Endothelial cell of umbilical vein (primary cell): ENCODE measurements at regions not wholly inside any gene's neighbourhood (a gene's known extent, or its start where the extent isn't known, plus 50 kb on each side); places are given as distances from the start of the nearest gene placed in this dataset.

Source experiments
- BruUV-seq: library from RNA; stranded (reverse); fragments of 400-500 nt; replicated peaks from 2 replicates; lab custom pipeline; 2021; lab: Mats Ljungman, UMichigan
- CTCF ChIA-PET: fragments of 300-600, 350-600 bp; sonication (Branson Sonifier 250); formaldehyde crosslinking; loops from one replicate; lab custom pipeline; 2021; ENCODE audit warnings: antibody characterized with exemption, inconsistent platforms; lab: Charles Lee
- POLR2A ChIA-PET: fragments of 300-600, 350-600 bp; sonication (Branson Sonifier 250); formaldehyde crosslinking; loops from one replicate; lab custom pipeline; 2021; ENCODE audit warnings: antibody characterized with exemption, inconsistent platforms; lab: Charles Lee
- DNase-seq: peaks from one replicate; pipeline ENCODE4 v3.0.0-alpha.2; 2011; ENCODE audit warnings: low read depth, low spot score
- FAIRE-seq: peaks from 2 replicates; lab custom pipeline; 2011; peaks lifted over from hg19 to GRCh38; lab: Jason Lieb, UNC
- H2AFZ ChIP-seq: 2 replicates; pipeline ENCODE4 v1.6.0; 2012; ENCODE audit warnings: low read depth, low read length, control low read depth, inconsistent platforms
- H3K27ac ChIP-seq: 2 replicates; pipeline ENCODE4 v1.5.1; 2011; ENCODE audit warnings: low read depth, mild to moderate bottlenecking, control low read depth, low read length, moderate library complexity; ENCODE audit not compliant: insufficient read depth
- H3K27me3 ChIP-seq, 2 experiments: 2 replicates each; pipeline versions ENCODE4 v1.6.0 to v1.6.1; 2011; ENCODE audit warnings: low read length in 2 of 2, mixed read lengths in 1 of 2; ENCODE audit not compliant: control insufficient read depth in 2 of 2, insufficient read depth in 2 of 2
- H3K36me3 ChIP-seq, 2 experiments: 2 replicates in 1 of 2; 3 replicates in 1 of 2; pipeline ENCODE4 v1.5.1; 2011; ENCODE audit warnings: low read length in 2 of 2, mild to moderate bottlenecking in 1 of 2, moderate library complexity in 1 of 2; ENCODE audit not compliant: control insufficient read depth in 2 of 2, insufficient read depth in 2 of 2; ENCODE audit errors: extremely low read depth in 1 of 2
- H3K4me1 ChIP-seq: 3 replicates; pipeline ENCODE4 v1.5.1; 2011; ENCODE audit warnings: mild to moderate bottlenecking, low read length; ENCODE audit not compliant: control insufficient read depth, insufficient read depth; ENCODE audit errors: extremely low read depth
- H3K4me2 ChIP-seq: 2 replicates; pipeline ENCODE4 v1.6.1; 2011; ENCODE audit warnings: low read length, control low read depth, mixed read lengths; ENCODE audit not compliant: insufficient read depth
- H3K4me3 ChIP-seq, 3 experiments: fragments of 200-600 bp in 1 of 3; sonication (generic), shearing (Covaris generic) in 1 of 3; replicated peaks in 1 of 3; 2 replicates each; pipeline ENCODE4 v1.5.1; 2011 to 2016; ENCODE audit warnings: control low read depth in 3 of 3, low read length in 3 of 3, mild to moderate bottlenecking in 2 of 3, inconsistent platforms in 1 of 3, low read depth in 1 of 3, moderate library complexity in 1 of 3; ENCODE audit not compliant: insufficient read depth in 1 of 3
- H3K79me2 ChIP-seq: 2 replicates; pipeline ENCODE4 v1.6.0; 2012; ENCODE audit warnings: low read length, inconsistent platforms; ENCODE audit not compliant: control insufficient read depth, insufficient read depth
- H3K9ac ChIP-seq: replicated peaks from 2 replicates; pipeline ENCODE3; 2011; ENCODE audit warnings: low read length, control low read depth; ENCODE audit not compliant: insufficient read depth; ENCODE audit errors: extremely low read depth
- H3K9me1 ChIP-seq: replicated peaks from 3 replicates; pipeline ENCODE4 v1.6.0; 2011; ENCODE audit warnings: mild to moderate bottlenecking, low read length; ENCODE audit not compliant: control insufficient read depth, insufficient read depth; ENCODE audit errors: extremely low read depth
- H3K9me3 ChIP-seq: replicated peaks from 2 replicates; pipeline ENCODE4 v1.5.1; 2012; ENCODE audit warnings: low read length, inconsistent platforms; ENCODE audit not compliant: control insufficient read depth, insufficient read depth
- H4K20me1 ChIP-seq: replicated peaks from 2 replicates; pipeline ENCODE3; 2011; ENCODE audit warnings: mild to moderate bottlenecking, low read length; ENCODE audit not compliant: control insufficient read depth, insufficient read depth; ENCODE audit errors: extremely low read depth
- CTCF ChIP-seq, 2 donors: IDR thresholded peaks; 1 replicate in 1 of 2; 2 replicates in 1 of 2; pipeline ENCODE4 v1.5.1; 2011; ENCODE audit warnings: low read length in 2 of 2, mild to moderate bottlenecking in 2 of 2, moderate library complexity in 2 of 2, control low read depth in 1 of 2, inconsistent platforms in 1 of 2, low read depth in 1 of 2; ENCODE audit not compliant: insufficient read depth in 1 of 2; ENCODE audit errors: extremely low read depth in 1 of 2
- EZH2 ChIP-seq: IDR thresholded peaks from 2 replicates; pipeline ENCODE4 v1.6.1; 2012; ENCODE audit warnings: borderline replicate concordance, low read depth, mild to moderate bottlenecking, moderate library complexity, low read length, inconsistent platforms; ENCODE audit not compliant: severe bottlenecking
- FOS ChIP-seq: IDR thresholded peaks from 2 replicates; pipeline ENCODE4 v1.6.1; 2011; ENCODE audit warnings: mild to moderate bottlenecking, low read length, moderate library complexity, borderline replicate concordance; ENCODE audit not compliant: insufficient read depth
- GATA2 ChIP-seq: IDR thresholded peaks from 2 replicates; pipeline ENCODE4 v1.7.0; 2011; ENCODE audit warnings: low read depth, mild to moderate bottlenecking, moderate library complexity, mixed read lengths, low read length; ENCODE audit not compliant: insufficient read length, insufficient read depth
- JUN ChIP-seq: IDR thresholded peaks from 2 replicates; pipeline ENCODE4 v1.6.1; 2011; ENCODE audit warnings: borderline replicate concordance, low read depth; ENCODE audit not compliant: insufficient read length, insufficient read depth
- MYC ChIP-seq: IDR thresholded peaks from one replicate; pipeline ENCODE4 v1.6.1; 2011; ENCODE audit warnings: mild to moderate bottlenecking, low read depth, low read length
- POLR2A ChIP-seq: IDR thresholded peaks from 2 replicates; pipeline ENCODE4 v1.6.1; 2012; ENCODE audit warnings: low read depth, mild to moderate bottlenecking, control low read depth, low read length
- POLR2AphosphoS5 ChIP-seq: IDR thresholded peaks from 2 replicates; pipeline ENCODE4 v1.6.1; 2012; ENCODE audit warnings: low read depth, mild to moderate bottlenecking, control low read depth, low read length, moderate library complexity; ENCODE audit not compliant: insufficient read depth
- dilution Hi-C: fragments of 300-500 bp; cut with MboI; formaldehyde crosslinking; loops from one replicate; pipeline ENCODE4 v1.15.0; 2019; ENCODE audit warnings: low sequenced_read_pairs; ENCODE audit not compliant: extremely low pct_ligation_motif_present
- intact Hi-C: fragments of 100-400 bp; cut with micrococcal nuclease; formaldehyde crosslinking; loops from one replicate; pipeline ENCODE4 v1.10.0; 2022
- TF ChIP-seq, protein P1 (sequence below): IDR thresholded peaks from 2 replicates; pipeline ENCODE4 v1.6.1; 2011; ENCODE audit not compliant: insufficient read depth, insufficient read length

DNA sequence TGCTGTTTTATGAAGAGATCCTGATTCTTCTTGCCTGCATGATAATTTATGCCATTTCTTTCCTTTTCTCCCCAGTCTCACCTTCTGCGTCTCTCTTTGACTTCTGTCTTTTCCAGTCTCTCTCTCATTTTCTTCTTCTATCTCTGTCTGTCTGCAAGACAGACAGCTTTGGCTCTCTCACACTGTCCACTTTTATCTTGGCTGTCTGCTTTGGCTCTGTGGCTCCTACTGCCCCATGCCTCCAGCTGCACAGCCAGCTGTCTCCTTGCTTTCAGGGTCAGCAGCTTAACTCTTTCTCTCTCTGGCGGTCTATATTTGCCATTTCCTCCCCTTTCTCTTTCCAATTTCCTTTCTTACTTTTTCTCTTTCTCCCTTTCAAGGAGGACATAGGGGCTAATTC is 971.1 kb upstream of the COX7C start:
- Histone ChIP-seq H3K4me2 (no peak overlapping the region), H3K9ac (no peak overlapping the region), H3K9me1 (no peaks in the 10 kb centered on the region), H3K27me3 (no peaks in the 10 kb centered on the region), H2AFZ (no peak overlapping the region), H3K36me3 (no peaks in the 10 kb centered on the region), H3K9me3 (peaks cover 3% of the 10 kb centered on the region), H3K79me2 (no peaks in the 10 kb centered on the region), H3K4me3 (no peak overlapping the region), H3K4me1 (no peaks in the 10 kb centered on the region), H3K27ac (no peak overlapping the region), H4K20me1 (no peaks in the 10 kb centered on the region)
- DNase-seq (no peak), FAIRE-seq (no peak)
- TF ChIP-seq FOS (no peak), MYC (no peak), POLR2AphosphoS5 (no peak), JUN (no peak), GATA2 (no peak), POLR2A (no peak), EZH2 (no peak), CTCF (IDR thresholded peaks at IDR 0.05; ENCODE audit: extremely low read depth in 1 of 2, insufficient read depth in 1 of 2, low read depth in 1 of 2, low read length in 2 of 2) (no peak)
- TF ChIP-seq, protein P1, sequence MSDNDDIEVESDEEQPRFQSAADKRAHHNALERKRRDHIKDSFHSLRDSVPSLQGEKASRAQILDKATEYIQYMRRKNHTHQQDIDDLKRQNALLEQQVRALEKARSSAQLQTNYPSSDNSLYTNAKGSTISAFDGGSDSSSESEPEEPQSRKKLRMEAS: no peak
- dilution Hi-C loops (no loop called here), intact Hi-C loops (no loop called here)
- ChIA-PET POLR2A (no interaction called here), CTCF (no interaction called here)
- BruUV-seq: no TSS peak
